ENCODE measurements at regions not wholly inside any gene's neighbourhood (a gene's known extent, or its start where the extent isn't known, plus 50 kb on each side); places are given as distances from the start of the nearest gene placed in this dataset.

DNA sequence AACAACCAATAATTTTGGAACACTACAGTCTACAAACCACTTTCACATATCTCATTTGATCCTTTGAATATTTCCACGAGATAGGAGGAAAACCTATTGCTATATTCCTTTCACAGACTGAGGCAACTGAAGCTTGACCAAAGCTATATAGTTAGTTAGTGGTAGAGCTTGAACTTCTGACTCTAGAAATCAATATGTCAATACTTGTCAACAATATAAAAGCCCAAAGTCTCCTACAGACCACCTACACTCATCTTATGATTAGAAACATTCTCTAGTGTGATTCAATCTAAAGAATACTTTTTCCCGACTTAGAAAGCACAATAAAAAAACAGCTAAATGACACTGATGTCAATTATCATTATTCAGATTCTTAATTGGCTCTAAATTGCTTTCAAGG, 139.4 kb downstream of the RPS29 start:
- POLR2A ChIA-PET (ENCODE audit: unreplicated experiment) = interaction anchor here (0.6 kb wide), 1 partner anchor 709 kb away, joined by 3 read pairs; no protein-coding TSS in a partner anchor
- Histone ChIP-seq H4K20me1 (ENCODE audit: insufficient read depth) (no peaks in the 10 kb centered on the region), H3K4me1 (replicated peaks; ENCODE audit: insufficient read depth) (no peaks in the 10 kb centered on the region), H3K9me3 (ENCODE audit: insufficient read depth, low read depth) (no peaks in the 10 kb centered on the region), H3K36me3 (ENCODE audit: low read depth) (no peaks in the 10 kb centered on the region), H3F3A (ENCODE audit: insufficient read depth, low read depth) (no peaks in the 10 kb centered on the region), H3K27ac (no peak overlapping the region), H3K4me3 (no peak overlapping the region), H3K4me2 (no peak overlapping the region), H3K79me2 (ENCODE audit: low read depth) (no peaks in the 10 kb centered on the region), H3K27me3 (ENCODE audit: insufficient read depth, low read depth) (no peaks in the 10 kb centered on the region), H3K9me2 (ENCODE audit: insufficient read depth) (no peaks in the 10 kb centered on the region), H2AFZ (no peak overlapping the region)
- no peak for DNase-seq
- intact Hi-C loops (cut with micrococcal nuclease; ENCODE audit: unreplicated experiment) = no loop called here
- CTCF ChIA-PET = interaction anchor here (1.5 kb wide), 1 partner anchor 15 kb away, joined by 3 read pairs; no protein-coding TSS in a partner anchor
- no TSS peak for BruUV-seq (replicated peaks)
- TF ChIP-seq, protein P1, sequence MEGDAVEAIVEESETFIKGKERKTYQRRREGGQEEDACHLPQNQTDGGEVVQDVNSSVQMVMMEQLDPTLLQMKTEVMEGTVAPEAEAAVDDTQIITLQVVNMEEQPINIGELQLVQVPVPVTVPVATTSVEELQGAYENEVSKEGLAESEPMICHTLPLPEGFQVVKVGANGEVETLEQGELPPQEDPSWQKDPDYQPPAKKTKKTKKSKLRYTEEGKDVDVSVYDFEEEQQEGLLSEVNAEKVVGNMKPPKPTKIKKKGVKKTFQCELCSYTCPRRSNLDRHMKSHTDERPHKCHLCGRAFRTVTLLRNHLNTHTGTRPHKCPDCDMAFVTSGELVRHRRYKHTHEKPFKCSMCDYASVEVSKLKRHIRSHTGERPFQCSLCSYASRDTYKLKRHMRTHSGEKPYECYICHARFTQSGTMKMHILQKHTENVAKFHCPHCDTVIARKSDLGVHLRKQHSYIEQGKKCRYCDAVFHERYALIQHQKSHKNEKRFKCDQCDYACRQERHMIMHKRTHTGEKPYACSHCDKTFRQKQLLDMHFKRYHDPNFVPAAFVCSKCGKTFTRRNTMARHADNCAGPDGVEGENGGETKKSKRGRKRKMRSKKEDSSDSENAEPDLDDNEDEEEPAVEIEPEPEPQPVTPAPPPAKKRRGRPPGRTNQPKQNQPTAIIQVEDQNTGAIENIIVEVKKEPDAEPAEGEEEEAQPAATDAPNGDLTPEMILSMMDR (conservative IDR thresholded peaks at IDR 0.05) = no peak
- TF ChIP-seq EZH2 (IDR thresholded peaks at IDR 0.05; ENCODE audit: low read depth) = no peak

DNA sequence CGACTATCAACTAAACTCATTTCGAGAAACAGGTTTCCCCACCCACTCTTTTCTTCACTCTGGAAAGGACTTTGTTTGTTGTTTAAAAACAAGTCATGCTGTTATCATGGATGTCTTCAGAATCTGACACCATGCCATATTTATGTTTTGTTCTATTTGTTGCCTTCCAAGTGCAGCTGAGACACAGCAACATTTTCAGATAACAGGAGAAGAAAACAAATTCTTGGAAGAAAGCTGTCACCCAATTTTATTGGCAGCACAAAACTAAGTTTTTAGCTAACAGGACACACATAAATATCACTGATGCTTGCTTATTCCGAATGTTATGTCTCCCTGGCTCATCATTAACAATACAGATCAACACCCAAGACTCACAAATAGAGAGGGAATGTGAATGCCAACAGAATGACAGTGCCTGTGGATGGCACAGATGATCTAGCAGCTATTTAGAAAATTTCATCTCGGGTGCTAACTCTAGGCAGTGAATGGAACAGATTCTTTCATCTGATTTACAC, 147.9 kb downstream of the RPS29 start:
- no peak overlapping the region for H3K4me2 ChIP-seq
- H3K4me3 ChIP-seq = no peak overlapping the region
- no peaks in the 10 kb centered on the region for H3K9me3 ChIP-seq (ENCODE audit: insufficient read depth, low read depth)
- H3K36me3 ChIP-seq (ENCODE audit: low read depth) = no peaks in the 10 kb centered on the region
- no peak for DNase-seq
- intact Hi-C loops (cut with micrococcal nuclease; ENCODE audit: unreplicated experiment) = no loop called here
- no peaks in the 10 kb centered on the region for H3K79me2 ChIP-seq (ENCODE audit: low read depth)
- ChIA-PET CTCF (no interaction called here), POLR2A (ENCODE audit: unreplicated experiment) (no interaction called here)
- H2AFZ ChIP-seq = no peak overlapping the region
- no peak overlapping the region for H3K27ac ChIP-seq
- H3K9me2 ChIP-seq (ENCODE audit: insufficient read depth) = no peaks in the 10 kb centered on the region
- TF ChIP-seq, protein P1 (conservative IDR thresholded peaks at IDR 0.05) = no peak
- no peak for TF ChIP-seq EZH2 (IDR thresholded peaks at IDR 0.05; ENCODE audit: low read depth)
- no peaks in the 10 kb centered on the region for H3K4me1 ChIP-seq (replicated peaks; ENCODE audit: insufficient read depth)
- no TSS peak for BruUV-seq (replicated peaks)
- no peaks in the 10 kb centered on the region for H3F3A ChIP-seq (ENCODE audit: insufficient read depth, low read depth)
- peaks cover 3% of the 10 kb centered on the region; the same call in 1 of the 2 replicates for H3K27me3 ChIP-seq (ENCODE audit: insufficient read depth, low read depth)
- no peaks in the 10 kb centered on the region for H4K20me1 ChIP-seq (ENCODE audit: insufficient read depth)

DNA sequence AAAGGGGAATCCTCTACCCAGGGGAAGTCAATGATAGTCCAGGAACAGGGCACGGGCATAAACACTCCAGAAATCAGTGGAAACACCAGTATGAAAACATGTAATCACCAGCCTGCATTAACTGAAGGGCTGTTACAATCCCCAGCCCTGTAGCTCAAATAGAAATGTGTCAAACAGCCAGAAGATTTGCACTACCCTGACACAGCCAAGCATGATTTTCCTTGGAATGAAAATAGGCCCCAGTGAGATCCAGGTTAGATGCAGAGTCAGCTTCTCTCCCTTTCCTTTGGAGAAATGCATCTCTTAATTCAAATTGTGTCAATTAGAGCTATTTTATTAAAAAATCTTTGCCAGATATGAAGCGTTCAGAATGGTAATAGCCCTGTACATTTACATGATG, 158.1 kb downstream of the RPS29 start:
- H3K27ac ChIP-seq = no peak overlapping the region
- ChIA-PET CTCF (no interaction called here), POLR2A (ENCODE audit: unreplicated experiment) (no interaction called here)
- no peaks in the 10 kb centered on the region for H3K27me3 ChIP-seq (ENCODE audit: insufficient read depth, low read depth)
- H3K36me3 ChIP-seq (ENCODE audit: low read depth) = no peaks in the 10 kb centered on the region
- H3K9me2 ChIP-seq (ENCODE audit: insufficient read depth) = no peaks in the 10 kb centered on the region; the same call in 1 of the 2 replicates
- intact Hi-C loops (cut with micrococcal nuclease; ENCODE audit: unreplicated experiment) = no loop called here
- H3K4me1 ChIP-seq (replicated peaks; ENCODE audit: insufficient read depth) = no peaks in the 10 kb centered on the region
- no peaks in the 10 kb centered on the region for H3K9me3 ChIP-seq (ENCODE audit: insufficient read depth, low read depth)
- no peak overlapping the region for H2AFZ ChIP-seq
- H3K79me2 ChIP-seq (ENCODE audit: low read depth) = no peaks in the 10 kb centered on the region
- TF ChIP-seq, protein P1 (conservative IDR thresholded peaks at IDR 0.05) = no peak
- no peak for TF ChIP-seq EZH2 (IDR thresholded peaks at IDR 0.05; ENCODE audit: low read depth)
- no peak for DNase-seq
- H4K20me1 ChIP-seq (ENCODE audit: insufficient read depth) = no peaks in the 10 kb centered on the region
- H3K4me2 ChIP-seq = no peak overlapping the region
- no TSS peak for BruUV-seq (replicated peaks)
- H3K4me3 ChIP-seq = no peak overlapping the region
- no peaks in the 10 kb centered on the region for H3F3A ChIP-seq (ENCODE audit: insufficient read depth, low read depth)

Measured in PC-9 (cell line).